ENCODE measurements at regions not wholly inside any gene's neighbourhood (a gene's known extent, or its start where the extent isn't known, plus 50 kb on each side); places are given as distances from the start of the nearest gene placed in this dataset.
"Not testable (repeated sequence)": the region's sequence is repeated elsewhere in the genome, so short reads cannot be mapped to it uniquely, and the experiment has no call there.

- Histone ChIP-seq H3F3A (ENCODE audit: control insufficient read depth, insufficient read depth) (peaks cover 6% of the 10 kb centered on the region), H4K20me1 (ENCODE audit: control insufficient read depth, insufficient read depth, low read depth, low read length) (no peaks in the 10 kb centered on the region), H3K27ac (ENCODE audit: low read depth, low read length) (no peak overlapping the region), H3K27me3 (ENCODE audit: control insufficient read depth, low read length) (no peaks in the 10 kb centered on the region), H3K9me2 (replicated peaks; ENCODE audit: control insufficient read depth, low read length) (no peaks in the 10 kb centered on the region), H3K9me3 (ENCODE audit: control insufficient read depth, insufficient read depth, low read length) (no peaks in the 10 kb centered on the region; the same call in 1 of the 2 replicates), H3K4me1 (ENCODE audit: control insufficient read depth, low read length) (no peaks in the 10 kb centered on the region), H3K4me3 (ENCODE audit: low read length) (no peak overlapping the region), H3K4me2 (ENCODE audit: low read length) (no peak overlapping the region), H3K79me2 (ENCODE audit: control insufficient read depth, low read length) (no peaks in the 10 kb centered on the region), H3K36me3 (ENCODE audit: control insufficient read depth, low read length) (no peaks in the 10 kb centered on the region)
- no peak for TF ChIP-seq CTCF (IDR thresholded peaks at IDR 0.05; ENCODE audit: low read depth, low read length, poor library complexity, severe bottlenecking)
- no peak for TF ChIP-seq EZH2phosphoT487 (IDR thresholded peaks at IDR 0.05; ENCODE audit: borderline replicate concordance, low read length)
Observed at GRCh38 chrX:452598-452997, 65.9 kb upstream of the PPP2R3B start.

GRCh38 chrX:454514-454913, 67.8 kb upstream of the PPP2R3B start:
- not testable (repeated sequence) for H3K27ac ChIP-seq (ENCODE audit: low read depth, low read length); H3K4me2 ChIP-seq (ENCODE audit: low read length); H3K9me2 ChIP-seq (replicated peaks; ENCODE audit: control insufficient read depth, low read length); H3K27me3 ChIP-seq (ENCODE audit: control insufficient read depth, low read length); H3K36me3 ChIP-seq (ENCODE audit: control insufficient read depth, low read length); H3F3A ChIP-seq (ENCODE audit: control insufficient read depth, insufficient read depth); H3K9me3 ChIP-seq (ENCODE audit: control insufficient read depth, insufficient read depth, low read length); H4K20me1 ChIP-seq (ENCODE audit: control insufficient read depth, insufficient read depth, low read depth, low read length); H3K4me1 ChIP-seq (ENCODE audit: control insufficient read depth, low read length); H3K79me2 ChIP-seq (ENCODE audit: control insufficient read depth, low read length); H3K4me3 ChIP-seq (ENCODE audit: low read length)

- Histone ChIP-seq H3K4me2 (ENCODE audit: low read length) (no peak overlapping the region), H4K20me1 (ENCODE audit: control insufficient read depth, insufficient read depth, low read depth, low read length) (no peaks in the 10 kb centered on the region), H3K79me2 (ENCODE audit: control insufficient read depth, low read length) (no peaks in the 10 kb centered on the region), H3K36me3 (ENCODE audit: control insufficient read depth, low read length) (no peaks in the 10 kb centered on the region), H3K9me3 (ENCODE audit: control insufficient read depth, insufficient read depth, low read length) (no peaks in the 10 kb centered on the region; the same call in 1 of the 2 replicates), H3K27ac (ENCODE audit: low read depth, low read length) (no peak overlapping the region), H3K9me2 (replicated peaks; ENCODE audit: control insufficient read depth, low read length) (no peaks in the 10 kb centered on the region), H3K4me3 (ENCODE audit: low read length) (no peak overlapping the region), H3K27me3 (ENCODE audit: control insufficient read depth, low read length) (no peaks in the 10 kb centered on the region), H3K4me1 (ENCODE audit: control insufficient read depth, low read length) (no peaks in the 10 kb centered on the region), H3F3A (ENCODE audit: control insufficient read depth, insufficient read depth) (peaks cover 6% of the 10 kb centered on the region)
- TF ChIP-seq EZH2phosphoT487 (IDR thresholded peaks at IDR 0.05; ENCODE audit: borderline replicate concordance, low read length) (no peak), CTCF (IDR thresholded peaks at IDR 0.05; ENCODE audit: low read depth, low read length, poor library complexity, severe bottlenecking) (no peak)
Observed at GRCh38 chrX:455199-455598, 68.5 kb upstream of the PPP2R3B start.

GRCh38 chrX:455673-456072, 69.0 kb upstream of the PPP2R3B start:
- H3K36me3 ChIP-seq (ENCODE audit: control insufficient read depth, low read length), result no peaks in the 10 kb centered on the region
- no peaks in the 10 kb centered on the region for H3K9me2 ChIP-seq (replicated peaks; ENCODE audit: control insufficient read depth, low read length)
- no peaks in the 10 kb centered on the region for H3K79me2 ChIP-seq (ENCODE audit: control insufficient read depth, low read length)
- no peak overlapping the region for H3K4me2 ChIP-seq (ENCODE audit: low read length)
- no peak overlapping the region for H3K27ac ChIP-seq (ENCODE audit: low read depth, low read length)
- H3K27me3 ChIP-seq (ENCODE audit: control insufficient read depth, low read length), result no peaks in the 10 kb centered on the region
- TF ChIP-seq EZH2phosphoT487 (IDR thresholded peaks at IDR 0.05; ENCODE audit: borderline replicate concordance, low read length) (no peak), CTCF (IDR thresholded peaks at IDR 0.05; ENCODE audit: low read depth, low read length, poor library complexity, severe bottlenecking) (no peak)
- H3F3A ChIP-seq (ENCODE audit: control insufficient read depth, insufficient read depth), result peaks cover 6% of the 10 kb centered on the region
- H3K9me3 ChIP-seq (ENCODE audit: control insufficient read depth, insufficient read depth, low read length), result no peaks in the 10 kb centered on the region; the same call in 1 of the 2 replicates
- H3K4me3 ChIP-seq (ENCODE audit: low read length), result no peak overlapping the region
- H4K20me1 ChIP-seq (ENCODE audit: control insufficient read depth, insufficient read depth, low read depth, low read length), result no peaks in the 10 kb centered on the region
- no peaks in the 10 kb centered on the region for H3K4me1 ChIP-seq (ENCODE audit: control insufficient read depth, low read length)
